HG02973 (cell line): ENCODE measurements at regions not wholly inside any gene's neighbourhood (a gene's known extent, or its start where the extent isn't known, plus 50 kb on each side); places are given as distances from the start of the nearest gene placed in this dataset.

ENCODE experiments used
- ATAC-seq: cut with Tn5 transposase; IDR thresholded peaks from one replicate; pipeline ENCODE4 v1.9.1; 2021; ENCODE audit warnings: moderate library complexity; ENCODE audit not compliant: unreplicated experiment

DNA sequence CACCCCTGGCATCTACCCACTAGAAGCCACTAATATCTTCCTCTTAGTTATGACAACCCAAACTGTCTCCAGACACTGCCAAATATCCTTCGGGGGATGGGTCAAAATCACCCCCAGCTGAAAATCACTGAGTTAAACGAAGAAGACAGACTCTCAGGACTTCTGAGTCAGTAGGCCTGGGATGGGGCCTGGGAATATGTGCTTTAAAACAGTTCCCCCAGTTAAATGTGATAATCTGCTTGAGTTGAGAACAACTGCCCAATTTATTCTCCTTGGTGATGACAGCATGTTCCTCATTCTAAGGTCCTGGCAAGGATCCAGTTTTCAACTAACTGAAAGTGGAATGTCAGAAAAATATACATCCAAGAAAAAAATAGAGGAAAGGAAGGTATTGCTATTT is 52.4 kb downstream of the CBLL2 start:
- ATAC-seq: no peak

DNA sequence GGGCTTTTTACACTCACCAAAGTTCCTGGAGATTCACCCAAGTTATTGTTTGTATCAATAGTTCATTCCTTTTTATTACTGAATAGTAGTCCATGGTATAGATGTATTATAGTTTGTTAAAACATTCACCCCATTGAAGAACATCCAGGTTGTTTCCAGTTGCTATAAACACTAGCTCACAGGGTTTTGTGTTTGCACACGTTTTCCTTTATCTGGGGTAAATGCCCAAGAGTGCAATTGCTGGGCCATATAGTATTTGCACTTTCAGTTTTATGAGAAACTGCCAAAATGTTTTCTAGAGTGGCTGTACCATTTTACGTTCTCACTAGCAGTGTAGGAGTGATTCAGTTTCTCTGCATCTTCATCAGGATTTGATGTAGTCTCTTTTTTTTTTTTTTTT is 57.1 kb downstream of the CBLL2 start:
- ATAC-seq: no peak

DNA sequence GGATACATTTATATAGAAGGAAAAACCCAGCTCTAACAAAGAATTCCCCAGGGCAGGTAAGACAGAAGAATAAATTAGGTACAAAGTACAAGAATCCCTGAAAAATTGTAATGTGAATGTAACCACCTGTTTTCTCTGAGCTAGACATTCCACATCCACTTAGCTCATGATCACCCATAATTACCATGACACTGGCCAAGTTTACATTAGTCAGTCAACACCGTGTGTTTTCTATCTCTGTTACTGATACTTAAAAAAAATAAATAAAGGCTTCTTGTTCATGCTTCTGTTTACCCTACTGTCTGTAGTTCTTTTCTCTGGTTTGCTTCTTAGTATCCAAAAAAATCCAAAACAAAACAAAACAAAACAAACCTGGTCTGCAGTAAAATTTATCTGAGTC is 66.0 kb downstream of the CBLL2 start:
- ATAC-seq: no peak

DNA sequence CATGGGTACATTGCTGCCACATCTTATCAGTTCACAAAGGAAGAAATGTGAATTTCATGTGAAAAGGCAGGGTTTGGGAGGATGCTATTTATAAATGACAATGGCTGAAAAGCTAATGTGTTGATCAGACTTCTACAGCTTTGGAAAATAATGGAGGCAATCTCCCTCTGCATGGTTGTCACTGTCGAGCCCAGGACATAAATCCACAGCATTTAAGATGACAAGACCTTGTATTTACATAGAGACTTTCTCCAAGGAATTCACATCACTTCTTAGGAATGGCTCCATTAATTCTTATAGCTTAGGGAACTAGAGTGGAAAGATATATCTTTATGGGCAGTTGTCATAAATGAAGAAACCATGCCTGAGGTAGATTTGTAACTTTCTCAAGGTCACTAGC is 66.7 kb downstream of the CBLL2 start:
- ATAC-seq: no peak

DNA sequence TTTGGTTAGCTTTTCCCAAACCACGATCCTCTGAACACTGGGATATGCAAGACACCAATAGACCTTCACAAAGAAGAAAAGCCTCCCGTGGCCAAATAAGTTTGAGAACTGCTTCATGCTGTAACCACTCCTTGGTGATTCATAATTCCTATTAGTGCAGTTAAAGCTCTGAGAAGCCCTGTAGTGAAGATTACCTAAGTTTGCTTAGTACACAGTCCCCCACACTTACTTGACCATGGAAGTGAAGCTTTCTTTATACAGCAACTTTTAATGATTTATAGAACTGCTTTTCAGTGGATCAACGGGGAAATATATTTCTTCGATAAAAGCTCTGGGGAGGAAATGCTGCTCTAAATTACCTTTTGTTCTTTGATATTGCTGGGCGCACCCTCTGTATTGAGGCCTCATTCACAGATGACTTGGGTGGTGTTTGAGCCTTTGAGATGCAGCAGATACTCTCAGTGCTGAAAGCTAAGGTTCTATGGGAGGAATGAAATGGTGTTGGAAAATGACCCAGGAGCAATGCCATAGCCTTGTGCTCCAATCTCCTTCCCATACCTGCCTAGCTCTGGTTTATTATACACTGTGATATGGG is 67.4 kb downstream of the CBLL2 start:
- no peak for ATAC-seq

DNA sequence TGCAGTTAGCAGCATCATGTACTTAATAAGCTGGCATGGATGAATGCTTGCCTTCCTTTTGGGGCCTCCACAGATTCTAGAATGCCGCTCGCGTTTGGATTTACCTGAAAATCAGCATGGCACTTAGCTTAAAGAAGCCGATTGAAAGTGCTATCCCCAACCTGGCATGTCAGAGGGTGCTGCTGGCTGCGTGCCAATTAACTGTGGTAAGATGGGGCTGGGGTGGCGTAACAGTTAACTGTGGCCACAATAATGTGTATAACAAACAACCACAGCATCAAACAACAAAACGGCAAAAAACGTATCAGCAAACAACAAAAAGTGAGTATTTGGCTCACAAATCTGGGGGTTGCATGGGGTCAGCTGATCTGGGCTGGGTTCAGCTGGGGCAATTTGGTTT is 70.5 kb downstream of the CBLL2 start:
- no peak for ATAC-seq

DNA sequence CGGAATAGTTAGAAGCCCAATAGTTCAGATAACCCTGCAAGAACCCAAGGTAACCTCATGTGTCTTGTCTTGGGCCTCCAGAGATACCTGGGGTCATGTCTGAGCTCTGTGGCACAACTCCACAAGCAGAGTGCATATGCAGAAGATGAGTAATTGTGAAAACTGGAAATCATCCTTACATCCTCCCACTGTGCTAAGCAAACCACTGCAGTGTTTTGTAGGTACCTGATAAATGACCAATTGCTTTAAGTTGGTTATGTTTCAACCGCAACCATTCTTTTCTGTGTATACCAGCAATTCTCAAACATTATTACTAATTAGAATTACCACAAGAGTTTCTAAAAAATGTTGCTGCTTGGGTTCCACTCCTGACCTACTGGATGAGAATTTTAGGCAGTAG is 73.2 kb downstream of the CBLL2 start:
- no peak for ATAC-seq

DNA sequence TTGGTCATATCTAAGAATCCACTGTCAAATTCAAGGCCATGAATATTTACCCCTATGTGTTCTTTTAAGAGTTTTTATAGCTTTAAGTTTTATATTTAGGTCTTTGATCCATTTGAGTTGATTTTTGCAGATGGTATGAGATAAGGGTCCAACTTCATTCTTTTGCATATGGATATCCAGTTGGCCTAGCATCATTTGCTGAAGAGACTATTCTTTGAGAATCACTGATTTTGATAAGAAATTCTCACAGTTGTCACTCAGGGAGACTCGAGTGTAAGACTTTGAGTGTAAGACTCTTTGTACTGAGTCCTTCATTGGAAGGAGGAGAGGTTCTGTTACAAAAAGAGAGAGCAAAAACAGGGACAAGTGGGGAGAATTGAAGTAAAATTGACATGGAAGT is 74.8 kb downstream of the CBLL2 start:
- no peak for ATAC-seq

DNA sequence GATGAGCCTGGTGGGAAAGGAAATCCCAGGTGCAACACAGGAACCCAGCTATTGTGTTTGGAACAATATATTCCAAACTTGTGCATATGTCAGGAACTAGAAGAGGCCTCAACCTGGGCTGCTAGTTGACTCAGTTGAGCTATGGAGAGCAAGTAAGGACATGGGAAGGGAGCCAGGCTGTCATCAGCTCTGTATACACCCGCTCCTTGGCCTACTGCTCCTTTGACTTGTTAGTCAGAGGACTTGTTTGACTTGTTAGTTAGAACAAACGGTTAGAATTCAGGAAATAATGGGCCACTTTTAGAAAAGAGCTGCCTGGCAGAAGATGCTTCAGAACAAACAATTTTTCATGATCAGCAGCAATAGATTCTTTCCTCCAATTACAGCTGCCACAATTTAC is 76.4 kb downstream of the CBLL2 start:
- no peak for ATAC-seq

DNA sequence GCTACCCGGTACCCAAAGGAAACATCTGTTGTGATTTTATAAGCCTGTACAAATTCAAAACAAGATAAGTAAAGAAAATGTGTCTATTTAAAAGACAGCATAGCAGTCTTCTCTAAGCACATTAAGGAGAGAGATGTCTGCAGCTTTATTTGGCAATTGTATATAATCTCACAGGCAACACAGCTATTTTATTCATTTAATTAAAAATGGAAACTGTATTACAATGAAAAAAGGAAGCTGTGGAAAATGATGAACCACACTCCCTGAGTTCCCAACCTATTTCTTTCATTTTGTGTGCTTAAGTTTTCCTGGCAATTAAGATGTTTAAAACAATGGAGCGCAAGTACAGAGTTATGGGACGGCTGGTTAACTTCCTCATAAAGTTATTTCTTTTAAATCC is 78.4 kb downstream of the CBLL2 start:
- ATAC-seq: no peak

DNA sequence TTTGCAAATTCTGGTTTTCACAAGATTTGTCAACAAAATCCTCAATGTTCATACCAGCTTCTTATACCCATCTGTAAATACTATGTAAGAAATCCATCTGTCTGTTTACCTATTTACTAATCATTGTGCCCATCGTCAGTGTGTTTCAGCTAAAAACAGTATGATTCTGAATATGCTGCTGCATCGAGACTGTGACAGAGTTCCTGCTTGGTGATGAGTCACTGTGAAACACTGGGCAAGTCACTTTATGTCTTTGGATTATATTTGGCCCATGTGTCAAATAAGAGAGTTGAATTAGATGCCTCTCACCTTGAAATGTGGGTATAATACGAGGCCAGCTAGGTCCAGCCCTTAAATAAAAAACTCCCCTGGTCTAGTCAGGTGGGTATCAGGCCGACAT is 79.3 kb downstream of the CBLL2 start:
- ATAC-seq: no peak

DNA sequence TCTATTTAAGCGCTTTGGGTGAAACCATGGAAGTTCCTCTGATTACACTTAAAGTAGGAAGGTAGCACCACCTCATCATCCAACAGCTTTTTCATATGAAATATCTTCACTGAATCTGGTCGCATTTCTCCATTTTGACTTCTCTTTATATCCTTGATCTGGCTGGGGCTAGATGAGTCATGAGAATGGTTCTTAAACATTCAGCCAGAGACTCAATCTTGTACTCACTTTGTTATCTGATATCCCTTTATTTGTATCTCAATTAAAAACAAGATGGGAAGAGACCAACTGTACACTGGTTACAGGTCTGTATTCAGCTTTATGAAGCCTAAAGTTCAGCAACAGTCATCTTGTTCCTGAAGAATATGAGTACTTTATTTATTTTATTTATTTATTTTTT is 84.9 kb downstream of the CBLL2 start:
- no peak for ATAC-seq

DNA sequence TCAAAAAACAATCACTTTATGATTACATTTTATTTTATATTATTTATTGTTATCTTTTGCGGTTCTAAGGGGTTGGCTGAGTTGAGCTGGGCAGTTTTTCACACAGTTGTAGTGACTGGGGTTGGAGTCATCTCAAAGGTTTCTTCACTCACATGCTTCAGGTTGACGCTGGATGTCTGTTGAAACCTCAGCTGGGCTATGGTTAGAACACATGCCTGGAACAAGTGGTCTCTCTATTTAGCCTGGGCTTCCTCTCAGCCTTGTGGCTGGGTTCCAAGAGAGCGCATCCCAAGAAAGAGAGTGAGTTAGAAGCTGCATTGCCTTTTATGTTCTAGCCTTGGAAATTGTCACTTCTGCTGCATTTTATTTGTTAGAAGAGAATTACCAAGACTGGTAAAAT is 87.4 kb downstream of the CBLL2 start:
- ATAC-seq: no peak

DNA sequence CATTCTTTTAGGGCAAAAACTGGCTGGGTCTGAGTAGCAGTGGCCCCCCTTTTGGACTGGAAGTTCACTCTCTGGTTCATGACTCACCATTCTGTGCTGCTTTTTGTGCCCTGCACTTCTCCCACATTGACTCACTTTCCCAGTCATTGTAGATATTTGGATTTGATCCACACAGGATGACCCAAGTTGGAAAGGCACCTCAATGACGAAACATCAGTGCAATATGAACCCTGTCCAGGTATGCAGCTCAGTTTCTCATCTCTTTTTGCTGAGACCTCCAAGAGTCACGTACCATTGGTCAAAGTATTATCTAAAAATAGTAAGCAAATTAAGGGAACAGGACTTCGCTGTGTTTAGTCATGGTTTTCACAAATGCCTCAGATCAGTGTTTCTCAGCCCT is 92.7 kb downstream of the CBLL2 start:
- no peak for ATAC-seq

DNA sequence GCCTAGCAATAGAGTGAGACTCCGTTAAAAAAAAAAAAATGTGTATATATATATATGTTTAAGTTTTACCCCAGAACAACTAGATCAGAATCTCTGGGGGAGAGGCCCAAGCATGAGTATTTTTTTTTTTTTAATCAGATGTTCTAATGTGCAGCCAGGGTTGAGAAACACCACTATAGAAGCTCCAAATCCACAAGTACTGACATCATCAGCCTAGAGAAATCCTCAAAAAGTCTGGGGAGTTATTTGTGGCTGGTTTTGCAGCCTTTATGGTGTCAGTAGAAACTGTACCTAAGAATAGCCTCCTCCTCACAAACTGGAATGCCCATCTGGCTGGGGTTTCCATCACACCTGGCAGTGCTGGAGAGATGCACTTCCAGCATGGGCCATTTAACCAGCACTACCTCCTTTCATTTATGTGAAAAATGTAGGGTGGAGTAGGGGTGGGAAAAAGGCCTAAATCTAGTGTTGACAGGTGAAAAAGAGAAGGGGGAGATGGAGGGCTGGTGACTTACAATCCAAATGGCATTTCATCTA is 93.5 kb downstream of the CBLL2 start:
- ATAC-seq: no peak

DNA sequence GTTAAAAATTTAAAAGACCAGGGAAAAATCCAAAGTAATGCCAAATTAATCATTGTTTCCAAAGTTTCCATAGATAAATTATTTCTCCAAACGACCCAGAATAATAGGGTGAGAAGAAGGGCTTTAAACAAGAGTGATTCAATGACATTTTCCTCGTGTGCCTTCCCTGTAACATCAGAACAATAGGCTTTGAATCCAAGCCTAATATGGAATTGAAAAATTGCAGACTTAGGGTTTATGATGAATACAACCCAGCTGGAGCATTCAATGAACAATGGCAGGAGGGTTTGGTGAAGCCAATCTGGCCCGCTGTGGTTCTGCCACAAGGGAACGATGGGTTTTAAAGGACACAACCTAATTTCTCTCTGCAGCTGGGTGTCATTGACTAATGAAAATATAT is 94.2 kb downstream of the CBLL2 start:
- ATAC-seq: no peak

DNA sequence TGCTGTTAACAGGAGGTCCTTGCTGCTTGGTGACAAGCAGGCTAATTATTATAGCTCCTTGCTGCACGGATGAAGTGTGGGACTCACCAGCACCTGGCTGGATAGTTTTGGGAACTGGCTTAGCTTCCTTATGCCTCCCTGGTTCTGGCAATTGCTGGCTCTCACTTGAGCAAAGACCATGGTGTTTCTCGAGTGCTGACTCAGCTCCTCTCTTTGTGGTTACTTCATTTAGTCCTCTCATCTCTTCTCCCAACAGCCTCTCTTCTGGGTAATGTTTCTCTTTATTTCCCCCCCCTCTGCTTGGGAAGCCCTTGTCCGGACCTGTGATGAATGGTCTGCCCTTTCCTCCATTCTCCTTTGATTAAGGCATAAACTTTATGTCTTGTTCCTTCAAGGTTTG is 100.4 kb downstream of the CBLL2 start:
- no peak for ATAC-seq

DNA sequence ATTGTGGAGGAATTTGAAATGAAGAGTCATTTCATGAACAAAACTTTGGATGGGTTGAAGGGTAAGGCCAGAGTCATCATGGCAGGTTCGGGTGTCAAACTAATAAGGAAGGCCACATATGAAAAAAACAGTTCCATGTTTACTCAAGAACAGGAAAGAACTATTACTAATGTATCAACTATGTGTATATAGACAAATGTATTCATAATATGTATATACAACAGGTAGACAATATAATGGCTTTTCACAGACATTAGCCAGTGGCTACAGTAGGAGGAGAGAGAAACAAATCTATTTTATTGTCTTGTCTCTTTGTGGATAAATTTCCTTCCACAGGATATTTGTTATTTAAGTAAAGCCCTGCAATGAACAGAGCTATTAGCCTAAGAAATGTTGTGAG is 101.1 kb downstream of the CBLL2 start:
- no peak for ATAC-seq

DNA sequence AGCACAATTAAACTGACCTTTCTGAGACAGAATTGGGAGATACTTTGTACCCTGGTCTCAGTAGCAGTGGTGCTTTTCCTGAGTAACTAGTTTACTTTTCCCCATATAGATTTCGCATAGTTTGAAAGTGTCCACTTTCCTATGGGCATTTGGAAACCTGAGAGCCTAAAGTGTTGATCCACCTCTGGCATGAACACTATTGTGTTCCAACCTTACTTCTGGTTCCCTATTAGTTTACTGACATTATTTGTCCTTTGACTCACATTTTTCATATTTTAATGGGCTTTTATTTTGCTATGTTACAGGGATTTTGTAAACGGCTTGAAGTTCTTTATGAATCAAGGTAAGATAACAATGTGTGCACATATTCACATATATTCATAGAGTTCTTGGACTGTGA is 103.7 kb downstream of the CBLL2 start:
- no peak for ATAC-seq

DNA sequence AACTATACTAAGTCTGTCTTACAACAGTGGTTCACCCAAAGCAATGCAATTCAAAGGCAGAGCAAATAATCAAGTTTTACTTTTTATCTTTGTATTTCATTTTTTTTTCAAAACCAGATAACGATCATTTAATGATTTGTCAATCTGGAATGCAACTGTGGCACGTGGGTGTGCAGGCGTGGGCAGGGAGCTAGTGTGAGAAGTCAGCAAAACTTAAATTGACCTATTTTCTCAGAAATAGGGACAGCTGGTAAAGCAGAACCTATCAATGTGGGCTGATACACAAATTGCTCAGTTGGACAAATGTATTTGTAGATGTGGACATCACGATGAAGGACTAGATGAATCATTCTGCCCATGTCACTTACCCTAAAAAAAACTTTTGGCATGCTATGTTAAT is 105.6 kb downstream of the CBLL2 start:
- no peak for ATAC-seq

DNA sequence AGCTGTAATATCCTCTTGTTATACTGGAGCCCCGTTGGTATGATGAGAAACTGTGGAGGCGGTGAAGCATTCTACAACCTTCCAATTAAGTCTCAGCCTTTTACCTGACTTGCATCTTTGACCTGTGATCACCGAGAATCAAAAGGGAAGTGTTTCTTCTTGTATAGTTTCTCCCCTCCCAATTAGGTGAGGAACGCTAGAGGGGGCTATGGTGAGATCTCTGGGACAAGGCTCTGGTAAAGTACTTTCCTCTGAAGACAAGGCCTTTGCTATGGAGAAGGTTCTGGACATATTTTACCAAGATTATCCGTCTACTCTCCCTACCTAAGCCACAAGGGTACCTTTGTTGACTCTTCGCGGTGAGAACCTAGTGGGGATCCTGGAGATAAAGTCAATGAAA is 111.3 kb downstream of the CBLL2 start:
- no peak for ATAC-seq

DNA sequence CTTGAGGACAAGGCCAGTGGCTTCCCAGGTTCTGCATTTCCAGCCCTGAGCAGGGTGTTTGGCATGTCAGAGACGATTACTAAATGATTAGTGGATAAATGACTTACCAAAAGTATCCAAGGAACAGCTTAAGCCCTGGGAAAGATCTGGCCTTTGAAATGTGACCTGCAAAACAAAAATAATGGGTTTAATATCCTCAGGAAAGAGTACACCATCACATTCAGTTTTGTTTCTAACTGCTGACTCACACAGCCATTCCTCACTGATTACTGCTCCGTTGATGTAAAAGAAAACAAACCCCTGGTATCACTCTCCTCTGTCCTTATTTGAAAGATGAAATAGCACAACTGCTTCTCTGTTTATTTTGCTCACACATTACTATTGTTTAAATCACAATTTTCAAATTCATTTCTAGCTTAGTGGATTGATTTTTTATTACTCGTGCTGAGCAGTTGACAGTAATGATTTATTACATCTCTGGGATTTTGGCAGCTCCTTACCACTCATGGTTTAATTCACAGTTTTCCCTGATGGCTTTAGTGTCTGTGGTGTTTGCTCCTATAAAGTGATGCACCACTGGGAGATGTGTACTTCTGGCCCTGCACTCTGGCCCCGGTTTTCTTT is 117.0 kb downstream of the CBLL2 start:
- ATAC-seq: no peak
